GM20000 (cell line): ENCODE measurements at regions not wholly inside any gene's neighbourhood (a gene's known extent, or its start where the extent isn't known, plus 50 kb on each side); places are given as distances from the start of the nearest gene placed in this dataset.

Experiments
- DNase-seq: peaks from one replicate; pipeline ENCODE4 v3.0.0; 2012; ENCODE audit warnings: low spot score
- CTCF ChIP-seq: IDR thresholded peaks from 2 replicates; pipeline ENCODE4 v1.5.1; 2012; ENCODE audit warnings: mild to moderate bottlenecking, control low read depth; ENCODE audit errors: extremely low read depth, missing control alignments

DNA sequence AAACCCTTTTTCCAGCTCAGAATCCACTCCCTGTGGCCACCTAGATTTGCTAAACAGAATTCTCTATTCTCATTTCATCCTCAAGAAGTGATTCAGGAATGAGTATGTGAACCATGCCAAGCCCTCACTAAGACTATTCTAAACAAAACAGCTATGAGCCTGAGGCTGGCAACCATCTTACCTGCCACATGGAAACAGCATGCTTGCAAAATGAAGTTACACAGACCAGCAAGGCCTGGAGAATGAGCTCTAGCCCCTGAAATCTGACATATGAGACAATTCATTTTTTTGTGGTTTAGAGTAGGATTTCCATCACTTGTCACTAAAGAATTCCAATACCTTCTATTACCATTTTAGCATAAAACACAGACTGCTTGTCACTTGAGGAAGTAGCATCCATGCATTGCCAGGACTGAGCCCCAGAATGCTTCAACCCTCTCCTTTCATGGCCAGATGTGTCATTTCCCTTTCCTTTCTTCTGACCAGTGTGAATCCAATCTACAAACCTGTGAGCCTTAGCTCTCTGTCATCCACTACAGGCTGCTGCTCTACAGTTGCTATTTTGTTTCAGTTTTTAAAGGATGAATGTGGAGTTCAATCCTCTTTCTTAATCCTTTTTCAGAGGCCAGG, 744.3 kb upstream of the ACVR2A start:
- DNase-seq, result no peak
- TF ChIP-seq CTCF, result no peak

DNA sequence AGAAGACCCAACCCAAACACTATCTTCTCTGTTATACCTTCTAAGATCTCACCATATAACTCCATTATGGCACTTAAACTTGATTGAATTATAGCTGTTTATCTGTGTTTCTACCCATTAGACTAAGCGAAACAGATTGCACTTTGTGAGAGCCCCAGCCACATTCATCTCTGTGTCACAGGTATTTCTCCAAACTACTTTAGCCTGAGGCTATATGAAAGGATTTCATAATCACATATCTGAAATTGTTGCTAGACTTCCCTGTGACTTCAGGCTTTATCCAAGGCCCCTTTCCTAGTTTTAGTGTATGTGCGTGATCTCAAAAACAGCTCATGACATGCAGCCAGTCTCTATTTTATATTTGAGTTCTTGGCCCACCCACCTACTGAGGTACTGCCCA, 745.0 kb upstream of the ACVR2A start:
- DNase-seq, result no peak
- no peak for TF ChIP-seq CTCF

- no peak for TF ChIP-seq CTCF
- no peak for DNase-seq
Measured at GRCh38 chr2:147098940-147099339, 745.9 kb upstream of the ACVR2A start.

GRCh38 chr2:147097747-147098146, 747.1 kb upstream of the ACVR2A start:
- DNase-seq, result no peak
- TF ChIP-seq CTCF, result no peak

DNA sequence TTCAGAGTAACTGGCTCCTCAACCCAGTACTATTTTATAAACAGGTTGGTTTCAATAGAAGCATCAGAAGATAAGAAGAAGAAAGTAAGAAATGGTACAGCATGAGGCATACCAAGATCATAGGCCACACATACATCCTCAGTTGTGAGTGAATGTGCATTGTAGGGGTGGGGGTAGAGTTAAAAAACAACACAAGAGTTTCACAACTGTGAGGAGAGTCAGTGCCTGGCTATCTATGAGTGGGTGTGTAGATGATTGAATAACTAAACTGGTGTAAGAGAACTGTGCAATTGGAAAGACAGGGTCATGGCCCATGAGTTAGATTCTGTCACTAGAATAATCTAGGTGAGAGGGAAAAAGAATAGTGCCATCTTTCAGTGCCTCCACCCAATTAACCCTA, 748.2 kb upstream of the ACVR2A start:
- TF ChIP-seq CTCF, result no peak
- no peak for DNase-seq

DNA sequence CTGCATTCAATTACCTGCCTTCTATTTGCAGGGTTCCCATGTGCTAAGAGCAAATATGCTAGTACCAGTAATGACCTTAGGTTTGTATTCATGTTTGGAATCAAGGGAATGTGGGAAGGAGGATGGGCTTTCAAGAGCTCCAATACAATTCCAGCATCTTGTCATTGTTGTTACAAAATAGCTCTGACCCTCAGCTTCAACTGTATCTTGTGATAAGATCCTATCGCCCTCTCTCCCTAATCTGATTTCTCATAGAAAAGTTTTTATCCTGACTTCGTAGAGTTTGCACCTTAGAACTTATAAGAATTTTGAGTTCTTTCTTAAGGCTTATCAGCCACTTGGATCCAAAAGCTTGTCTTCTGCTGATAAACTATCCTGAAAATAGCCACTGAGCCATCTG, 749.5 kb upstream of the ACVR2A start:
- no peak for DNase-seq
- TF ChIP-seq CTCF, result no peak

DNA sequence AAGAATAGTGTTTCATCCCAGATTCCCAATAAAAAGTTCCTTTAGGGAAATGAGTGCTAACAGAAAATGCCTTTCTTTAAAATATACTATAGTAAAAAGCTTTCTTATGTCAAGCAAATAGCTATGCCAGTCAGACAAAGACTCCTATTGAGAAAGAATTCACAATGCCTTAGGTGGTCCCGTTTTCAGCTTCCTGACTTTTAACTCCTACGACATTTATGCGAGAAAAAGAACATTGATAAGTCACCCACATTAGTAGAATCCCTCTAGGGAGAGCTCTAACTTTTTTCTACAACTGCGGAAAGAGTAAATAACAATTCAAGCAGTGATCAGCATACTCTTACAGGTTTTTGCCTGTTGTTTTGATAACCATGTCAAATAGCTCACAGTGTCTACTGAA, 750.8 kb upstream of the ACVR2A start:
- DNase-seq, result no peak
- TF ChIP-seq CTCF, result no peak

- DNase-seq, result no peak
- TF ChIP-seq CTCF, result no peak
Measured at GRCh38 chr2:147092266-147092665, 752.6 kb upstream of the ACVR2A start.
